ENCODE measurements at regions not wholly inside any gene's neighbourhood (a gene's known extent, or its start where the extent isn't known, plus 50 kb on each side); places are given as distances from the start of the nearest gene placed in this dataset.
"Not testable (repeated sequence)": the region's sequence is repeated elsewhere in the genome, so short reads cannot be mapped to it uniquely, and the experiment has no call there.

GRCh38 chr3:34886443-34886842 is 752.9 kb upstream of the ARPP21 start:
- Histone ChIP-seq H3K4me1 (no peaks in the 10 kb centered on the region), H3K36me3 (no peaks in the 10 kb centered on the region), H3K9me3 (no peaks in the 10 kb centered on the region), H3K27me3 (no peaks in the 10 kb centered on the region), H3K4me3 (ENCODE audit: low read depth, low read length) (no peak overlapping the region)
- TF ChIP-seq CTCF (IDR thresholded peaks at IDR 0.05; ENCODE audit: low read depth, low read length) = no peak
- DNase-seq = peak; percentile 50

- H3K4me3 ChIP-seq (ENCODE audit: low read depth, low read length) = no peak overlapping the region
- H3K4me1 ChIP-seq = no peaks in the 10 kb centered on the region
- H3K27me3 ChIP-seq = no peaks in the 10 kb centered on the region
- no peak for DNase-seq
- no peaks in the 10 kb centered on the region for H3K9me3 ChIP-seq
- H3K36me3 ChIP-seq = no peaks in the 10 kb centered on the region
- no peak for TF ChIP-seq CTCF (IDR thresholded peaks at IDR 0.05; ENCODE audit: low read depth, low read length)
Observed at GRCh38 chr3:34889641-34890040, 749.7 kb upstream of the ARPP21 start.

- H3K9me3 ChIP-seq = no peaks in the 10 kb centered on the region
- H3K4me1 ChIP-seq = no peaks in the 10 kb centered on the region
- no peaks in the 10 kb centered on the region for H3K27me3 ChIP-seq
- H3K4me3 ChIP-seq (ENCODE audit: low read depth, low read length) = no peak overlapping the region
- TF ChIP-seq CTCF (IDR thresholded peaks at IDR 0.05; ENCODE audit: low read depth, low read length) = no peak
- no peak for DNase-seq
- H3K36me3 ChIP-seq = no peaks in the 10 kb centered on the region
Observed at GRCh38 chr3:34890247-34890646, 749.1 kb upstream of the ARPP21 start.

- Histone ChIP-seq H3K4me3 (ENCODE audit: low read depth, low read length) (no peak overlapping the region), H3K4me1 (no peaks in the 10 kb centered on the region), H3K36me3 (no peaks in the 10 kb centered on the region), H3K9me3 (no peaks in the 10 kb centered on the region), H3K27me3 (no peaks in the 10 kb centered on the region)
- no peak for TF ChIP-seq CTCF (IDR thresholded peaks at IDR 0.05; ENCODE audit: low read depth, low read length)
- DNase-seq = no peak
Observed at GRCh38 chr3:34891941-34892340, 747.4 kb upstream of the ARPP21 start.

GRCh38 chr3:34895841-34896240 is 743.5 kb upstream of the ARPP21 start:
- no peak for TF ChIP-seq CTCF (IDR thresholded peaks at IDR 0.05; ENCODE audit: low read depth, low read length)
- no peaks in the 10 kb centered on the region for H3K36me3 ChIP-seq
- no peaks in the 10 kb centered on the region for H3K9me3 ChIP-seq
- H3K4me3 ChIP-seq (ENCODE audit: low read depth, low read length) = no peak overlapping the region
- no peaks in the 10 kb centered on the region for H3K4me1 ChIP-seq
- no peak for DNase-seq
- no peaks in the 10 kb centered on the region for H3K27me3 ChIP-seq

- not testable (repeated sequence) for H3K27me3 ChIP-seq; H3K36me3 ChIP-seq; DNase-seq; H3K9me3 ChIP-seq; H3K4me3 ChIP-seq (ENCODE audit: low read depth, low read length); H3K4me1 ChIP-seq
Observed at GRCh38 chr3:34909679-34910078, 729.6 kb upstream of the ARPP21 start.

- Histone ChIP-seq H3K4me3 (ENCODE audit: low read depth, low read length) (no peak overlapping the region), H3K36me3 (no peaks in the 10 kb centered on the region), H3K4me1 (no peaks in the 10 kb centered on the region), H3K27me3 (no peaks in the 10 kb centered on the region), H3K9me3 (no peaks in the 10 kb centered on the region)
- no peak for DNase-seq
- TF ChIP-seq CTCF (IDR thresholded peaks at IDR 0.05; ENCODE audit: low read depth, low read length) = no peak
Observed at GRCh38 chr3:34919025-34919424, 720.3 kb upstream of the ARPP21 start.

Measured in BE2C (cell line).